ENCODE measurements at regions not wholly inside any gene's neighbourhood (a gene's known extent, or its start where the extent isn't known, plus 50 kb on each side); places are given as distances from the start of the nearest gene placed in this dataset.

GRCh38 chr18:76212960-76213359, 282.1 kb downstream of the ZNF516 start:
- Histone ChIP-seq H2AFZ (ENCODE audit: low read depth, low read length, severe bottlenecking) (no peak overlapping the region), H3K4me3 (ENCODE audit: insufficient read depth, low read length, poor library complexity, severe bottlenecking) (no peak overlapping the region), H3K9me2 (replicated peaks; ENCODE audit: insufficient read depth, low read length) (no peaks in the 10 kb centered on the region), H3K27ac (ENCODE audit: low read depth, low read length) (no peak overlapping the region), H3K27me3 (ENCODE audit: low read length) (0 out of 2 replicates have a peak, but pooled peaks cover 3% of the 10 kb centered on the region), H3F3A (ENCODE audit: insufficient read depth) (no peaks in the 10 kb centered on the region), H3K9me3 (ENCODE audit: insufficient read depth, low read length) (no peaks in the 10 kb centered on the region), H3K79me2 (ENCODE audit: insufficient read depth, low read length) (no peaks in the 10 kb centered on the region), H3K4me2 (ENCODE audit: low read depth, low read length, poor library complexity, severe bottlenecking) (no peak overlapping the region), H3K36me3 (ENCODE audit: low read length) (no peaks in the 10 kb centered on the region), H3K9ac (ENCODE audit: low read length) (no peak overlapping the region), H4K20me1 (ENCODE audit: low read depth, low read length) (no peaks in the 10 kb centered on the region)
- TF ChIP-seq CTCF (IDR thresholded peaks at IDR 0.05; ENCODE audit: insufficient read depth, low read length, poor library complexity, severe bottlenecking) (no peak), EZH2phosphoT487 (conservative IDR thresholded peaks at IDR 0.05; ENCODE audit: low read length) (no peak)

GRCh38 chr18:76209597-76209996, 285.4 kb downstream of the ZNF516 start:
- H3K4me2 ChIP-seq (ENCODE audit: low read depth, low read length, poor library complexity, severe bottlenecking): no peak overlapping the region
- H3K79me2 ChIP-seq (ENCODE audit: insufficient read depth, low read length): no peaks in the 10 kb centered on the region
- no peak overlapping the region for H3K27ac ChIP-seq (ENCODE audit: low read depth, low read length)
- H3K9me2 ChIP-seq (replicated peaks; ENCODE audit: insufficient read depth, low read length): no peaks in the 10 kb centered on the region
- no peaks in the 10 kb centered on the region for H4K20me1 ChIP-seq (ENCODE audit: low read depth, low read length)
- H3K36me3 ChIP-seq (ENCODE audit: low read length): no peaks in the 10 kb centered on the region
- 0 out of 2 replicates have a peak, but pooled peaks cover 3% of the 10 kb centered on the region for H3K27me3 ChIP-seq (ENCODE audit: low read length)
- H3K9ac ChIP-seq (ENCODE audit: low read length): no peak overlapping the region
- H3K4me3 ChIP-seq (ENCODE audit: insufficient read depth, low read length, poor library complexity, severe bottlenecking): no peak overlapping the region
- no peaks in the 10 kb centered on the region for H3K9me3 ChIP-seq (ENCODE audit: insufficient read depth, low read length)
- no peak for TF ChIP-seq EZH2phosphoT487 (conservative IDR thresholded peaks at IDR 0.05; ENCODE audit: low read length)
- no peak for TF ChIP-seq CTCF (IDR thresholded peaks at IDR 0.05; ENCODE audit: insufficient read depth, low read length, poor library complexity, severe bottlenecking)
- no peak overlapping the region for H2AFZ ChIP-seq (ENCODE audit: low read depth, low read length, severe bottlenecking)
- H3F3A ChIP-seq (ENCODE audit: insufficient read depth): no peaks in the 10 kb centered on the region

GRCh38 chr18:76208678-76209306, 286.2 kb downstream of the ZNF516 start:
- Histone ChIP-seq H4K20me1 (ENCODE audit: low read depth, low read length) (no peaks in the 10 kb centered on the region), H3K9me2 (replicated peaks; ENCODE audit: insufficient read depth, low read length) (no peaks in the 10 kb centered on the region), H3K27me3 (ENCODE audit: low read length) (0 out of 2 replicates have a peak, but pooled peaks cover 3% of the 10 kb centered on the region), H3K9me3 (ENCODE audit: insufficient read depth, low read length) (no peaks in the 10 kb centered on the region), H3F3A (ENCODE audit: insufficient read depth) (no peaks in the 10 kb centered on the region), H3K36me3 (ENCODE audit: low read length) (no peaks in the 10 kb centered on the region), H3K4me3 (ENCODE audit: insufficient read depth, low read length, poor library complexity, severe bottlenecking) (no peak overlapping the region), H3K79me2 (ENCODE audit: insufficient read depth, low read length) (no peaks in the 10 kb centered on the region), H2AFZ (ENCODE audit: low read depth, low read length, severe bottlenecking) (no peak overlapping the region), H3K9ac (ENCODE audit: low read length) (no peak overlapping the region), H3K27ac (ENCODE audit: low read depth, low read length) (no peak overlapping the region), H3K4me2 (ENCODE audit: low read depth, low read length, poor library complexity, severe bottlenecking) (no peak overlapping the region)
- TF ChIP-seq CTCF (IDR thresholded peaks at IDR 0.05; ENCODE audit: insufficient read depth, low read length, poor library complexity, severe bottlenecking): no peak
- TF ChIP-seq EZH2phosphoT487 (conservative IDR thresholded peaks at IDR 0.05; ENCODE audit: low read length): no peak
